LHCN-M2 (cell line): ENCODE measurements at regions not wholly inside any gene's neighbourhood (a gene's known extent, or its start where the extent isn't known, plus 50 kb on each side); places are given as distances from the start of the nearest gene placed in this dataset.

Experiments
- DNase-seq: peaks from one replicate; pipeline ENCODE4 v3.0.0-alpha.2; 2012; ENCODE audit warnings: low read depth

GRCh38 chr20:51218603-51219002 is 195.7 kb upstream of the KCNG1 start:
- no peak for DNase-seq

GRCh38 chr20:51217347-51218045 is 194.6 kb upstream of the KCNG1 start:
- DNase-seq = no peak

DNA sequence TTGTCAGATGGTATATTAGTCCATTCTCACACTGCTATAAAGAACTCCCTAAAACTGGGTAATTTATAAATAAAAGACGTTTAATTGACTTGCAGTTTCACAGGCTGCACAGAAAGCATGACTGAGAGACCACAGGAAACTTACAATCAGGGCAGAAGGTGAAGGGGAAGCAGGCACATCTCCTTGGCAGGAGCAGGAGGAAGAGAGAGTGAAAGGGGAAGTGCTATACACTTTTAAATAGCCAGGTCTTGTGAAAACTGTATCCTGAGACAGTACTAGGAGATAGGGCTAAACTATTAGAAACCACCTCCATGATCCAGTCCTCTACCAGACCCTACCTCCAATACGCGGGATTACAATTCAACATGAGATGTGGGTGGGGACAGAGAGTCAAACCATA is 193.9 kb upstream of the KCNG1 start:
- DNase-seq = no peak

DNA sequence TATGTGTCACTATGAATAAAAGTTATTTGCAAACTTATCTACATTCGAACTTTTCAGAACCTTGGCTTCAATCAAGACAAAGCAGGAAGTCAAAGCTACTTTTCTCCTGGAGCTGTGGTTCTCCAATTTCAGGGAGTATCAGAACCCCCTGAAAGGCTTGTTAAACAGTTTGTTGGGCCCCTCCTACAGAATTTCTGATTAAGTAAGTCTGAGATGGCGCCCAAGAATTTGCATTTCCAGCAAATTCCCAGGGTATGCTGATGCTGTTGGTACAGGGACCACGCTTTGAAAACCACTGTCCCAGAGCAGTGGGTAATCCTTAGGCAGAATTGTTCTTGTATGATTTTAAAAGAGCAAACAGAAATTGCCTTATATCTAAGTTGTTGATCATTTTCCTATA is 189.9 kb upstream of the KCNG1 start:
- DNase-seq = no peak

GRCh38 chr20:51211191-51211590 is 188.3 kb upstream of the KCNG1 start:
- DNase-seq = no peak

DNA sequence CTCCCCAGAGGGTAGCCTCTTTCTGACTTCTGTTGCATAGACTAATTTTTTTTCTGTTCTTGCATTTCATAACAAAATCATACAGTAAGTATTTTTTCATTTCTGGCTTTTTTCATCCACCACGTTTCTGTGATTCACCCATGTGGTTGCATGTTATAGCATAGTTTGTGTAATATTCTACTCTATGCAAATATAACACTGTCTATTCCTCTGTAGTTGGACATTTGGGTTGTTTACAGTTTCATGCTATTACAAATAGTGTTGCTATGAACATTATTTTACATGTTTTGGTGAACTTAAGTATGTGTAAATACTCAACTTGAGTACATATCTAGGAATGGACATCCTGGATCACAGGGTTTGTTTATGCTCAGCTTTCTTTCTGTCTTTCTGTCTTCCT is 187.2 kb upstream of the KCNG1 start:
- no peak for DNase-seq

DNA sequence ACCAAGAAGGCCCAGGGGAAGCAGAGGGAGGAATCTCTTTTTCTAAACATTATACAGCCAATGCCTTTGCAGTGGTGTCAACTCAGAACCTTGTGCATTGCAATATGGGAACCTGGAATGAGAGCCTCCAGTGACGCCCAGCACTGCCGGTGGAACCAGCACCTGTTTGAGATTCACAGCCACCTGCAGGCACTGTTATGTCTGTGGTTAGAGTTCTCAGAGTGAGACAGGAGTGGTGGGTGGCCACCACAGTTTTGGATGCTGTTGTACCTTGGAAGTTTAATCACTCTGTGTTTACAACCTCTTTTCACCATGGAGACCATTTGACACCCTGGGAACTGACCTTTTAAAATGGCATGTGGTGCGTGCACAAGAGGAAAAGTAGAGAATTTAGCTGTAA is 185.3 kb upstream of the KCNG1 start:
- no peak for DNase-seq

- DNase-seq = peak; percentile 19
Observed at GRCh38 chr20:51206032-51206662, 183.2 kb upstream of the KCNG1 start.

DNA sequence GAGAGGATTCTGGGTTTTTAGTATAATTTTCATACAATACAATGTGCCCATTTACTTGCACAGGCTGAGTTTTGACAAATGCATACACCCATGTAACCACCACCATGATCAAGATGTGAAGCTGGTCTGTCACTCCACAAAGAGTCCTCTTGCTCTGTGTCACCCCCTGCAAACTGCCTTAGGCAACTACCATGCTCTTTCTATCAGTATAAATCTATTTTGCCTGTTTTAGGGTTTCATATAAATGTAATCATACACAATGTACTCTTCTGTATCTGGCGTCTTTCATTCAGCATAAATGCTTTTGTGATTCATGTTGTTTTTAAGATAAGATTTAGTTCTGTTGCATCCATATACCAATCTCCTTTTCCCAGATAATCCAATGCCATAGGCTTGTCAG is 181.9 kb upstream of the KCNG1 start:
- no peak for DNase-seq

- no peak for DNase-seq
Observed at GRCh38 chr20:51204051-51204715, 181.3 kb upstream of the KCNG1 start.

- no peak for DNase-seq
Observed at GRCh38 chr20:51202304-51202703, 179.4 kb upstream of the KCNG1 start.

- DNase-seq = no peak
Observed at GRCh38 chr20:51199920-51200319, 177.0 kb upstream of the KCNG1 start.

- no peak for DNase-seq
Observed at GRCh38 chr20:51198876-51199523, 176.1 kb upstream of the KCNG1 start.

GRCh38 chr20:51198238-51198637 is 175.3 kb upstream of the KCNG1 start:
- no peak for DNase-seq

DNA sequence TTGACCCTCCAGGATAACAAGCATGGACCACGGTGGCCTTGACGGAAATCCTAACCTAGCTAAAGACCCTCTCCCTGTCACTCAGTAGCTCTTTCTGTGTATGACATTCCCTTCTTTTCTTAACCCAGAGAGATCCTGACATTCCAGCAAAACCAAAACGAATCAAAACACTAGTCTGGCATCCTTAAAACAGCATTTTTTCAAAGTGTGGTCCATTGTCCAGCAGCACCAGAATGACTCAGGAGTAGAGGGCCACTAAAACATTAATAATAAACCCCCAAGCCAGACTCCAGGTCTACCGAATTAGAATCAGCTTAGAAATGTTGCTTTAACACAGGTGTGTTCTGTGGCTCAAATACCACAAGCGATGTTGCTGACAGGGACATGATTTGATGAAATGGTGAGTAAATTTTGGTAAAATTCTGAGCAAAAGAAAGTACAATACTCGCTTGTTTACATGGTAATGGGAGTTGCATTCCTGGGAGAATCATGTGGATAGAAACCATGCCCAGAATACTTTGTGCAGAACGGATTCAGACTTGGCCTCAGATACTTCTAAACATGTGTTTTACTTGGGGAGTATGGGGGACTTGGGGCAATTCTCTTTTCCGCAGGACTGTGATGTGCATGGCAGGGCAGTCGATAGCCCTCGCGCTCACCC is 174.2 kb upstream of the KCNG1 start:
- DNase-seq = no peak

GRCh38 chr20:51195990-51196389 is 173.1 kb upstream of the KCNG1 start:
- DNase-seq = no peak

DNA sequence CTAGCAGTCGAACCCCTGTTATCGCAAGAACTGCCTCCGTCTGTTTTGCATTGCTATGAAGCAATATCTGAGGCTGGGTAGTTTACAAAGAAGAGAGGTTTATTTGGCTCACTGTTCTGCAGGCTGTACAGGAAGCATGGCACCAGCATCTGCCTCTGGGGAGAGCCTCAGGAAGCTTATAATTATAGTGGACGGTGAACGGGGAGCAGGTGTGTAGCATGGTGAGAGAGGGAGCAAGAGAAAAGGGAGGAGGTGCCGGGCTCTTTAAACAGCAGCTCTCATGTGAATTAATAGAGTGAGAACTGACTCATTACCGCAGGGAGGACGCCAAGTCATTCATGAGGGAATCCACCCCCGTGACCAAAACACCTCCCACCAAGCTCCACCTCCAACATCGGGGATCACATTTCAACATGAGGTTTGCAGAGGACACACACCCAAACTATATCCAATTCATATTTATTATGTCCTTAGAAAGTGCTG is 172.6 kb upstream of the KCNG1 start:
- DNase-seq = peak; percentile 78

DNA sequence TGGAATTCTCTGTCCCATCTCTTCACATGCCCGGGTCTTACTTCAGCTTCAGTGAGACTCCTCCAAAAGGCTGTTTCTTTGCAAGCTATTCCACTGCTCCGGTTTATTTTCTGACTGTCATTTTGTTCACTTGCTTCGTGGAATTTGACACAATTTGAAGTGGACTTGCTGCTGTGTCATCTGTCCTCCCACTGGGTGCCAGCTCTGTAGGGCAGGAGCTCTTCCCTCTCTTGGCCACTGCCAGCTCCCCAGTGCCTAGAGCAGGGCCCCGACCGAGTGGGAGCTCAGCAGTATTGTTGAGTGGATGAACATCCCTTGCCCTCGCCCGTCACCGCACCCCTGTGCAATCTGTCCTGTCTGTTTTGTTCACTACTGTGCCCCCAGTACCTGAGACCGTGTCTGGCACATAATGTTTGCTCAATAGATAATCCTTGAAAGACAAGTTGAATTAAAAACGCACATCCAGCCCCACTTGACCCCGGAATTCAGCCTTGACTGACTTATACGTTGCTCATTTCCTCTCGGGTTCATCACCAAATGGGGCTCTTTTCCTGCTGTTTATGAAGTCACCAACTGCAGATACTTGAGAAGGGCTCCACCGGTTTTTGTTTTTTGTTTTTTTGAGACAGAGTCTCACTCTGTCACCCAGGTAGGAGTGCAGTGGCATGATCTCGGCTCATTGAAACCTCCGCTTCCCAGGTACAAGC is 170.3 kb upstream of the KCNG1 start:
- DNase-seq = peak; percentile 23

DNA sequence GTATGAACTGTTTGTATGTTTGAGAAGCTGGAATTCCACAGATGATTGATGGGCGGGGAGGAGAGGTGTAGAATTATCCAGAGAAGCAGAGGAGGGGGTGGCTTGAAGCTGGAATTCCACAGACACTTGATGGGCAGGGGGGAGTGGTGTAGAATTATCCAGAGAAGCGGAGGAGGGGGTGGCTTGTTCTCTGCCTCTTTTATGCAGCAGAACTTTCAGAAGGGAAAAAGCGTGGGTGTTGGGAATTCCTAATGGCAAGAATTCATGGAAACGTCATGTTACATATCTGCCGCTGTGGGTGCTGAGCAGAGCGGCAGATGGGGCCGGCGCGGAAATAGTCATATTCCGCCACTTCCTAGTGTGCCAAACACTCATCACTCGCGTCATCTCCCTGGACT is 167.9 kb upstream of the KCNG1 start:
- no peak for DNase-seq

DNA sequence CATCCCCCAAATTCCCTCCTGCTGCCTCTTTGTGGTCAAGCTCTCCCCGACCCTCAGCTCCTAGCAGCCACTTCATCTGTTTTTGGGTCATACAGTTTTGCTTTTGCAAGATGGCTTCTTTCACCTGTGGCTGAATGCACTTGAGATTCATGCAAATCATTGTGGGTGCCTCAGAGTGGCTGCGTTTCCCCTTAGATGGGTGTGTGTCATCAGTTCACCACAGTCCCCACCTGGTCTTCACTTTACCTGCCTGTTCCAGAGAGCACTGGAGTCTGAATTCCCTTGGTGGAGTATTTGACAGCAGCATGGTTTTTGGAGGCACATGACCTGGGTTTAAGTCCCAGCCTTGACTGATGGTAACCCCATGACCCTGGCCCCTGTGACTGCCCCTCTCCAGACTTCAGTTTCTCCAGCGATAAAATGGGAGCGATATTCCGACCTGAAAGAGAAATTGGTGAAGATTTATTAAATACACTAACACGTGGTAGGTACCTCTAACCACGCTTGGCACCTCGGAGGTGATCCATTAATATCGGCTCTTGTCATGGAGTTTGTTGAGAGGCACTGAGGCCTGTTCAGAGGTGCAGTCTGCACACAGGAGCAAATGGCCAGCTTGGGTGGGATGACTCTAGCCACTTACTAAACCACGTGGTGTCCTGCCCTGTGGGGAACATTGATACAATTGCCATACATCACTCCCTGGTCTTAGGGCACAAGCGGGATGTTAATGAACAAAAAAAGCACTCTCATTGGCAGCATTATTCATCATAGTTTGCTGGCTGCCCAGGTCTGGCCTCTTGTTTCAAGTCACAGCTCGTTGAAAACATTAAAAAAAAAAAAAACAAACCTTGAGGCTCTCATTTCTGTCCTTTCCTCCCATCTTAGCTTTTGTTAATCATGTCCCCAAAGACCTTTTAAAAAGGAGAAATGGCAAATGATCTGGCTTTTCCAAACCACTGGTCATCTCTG is 167.2 kb upstream of the KCNG1 start:
- DNase-seq = no peak
